ENCODE measurements at regions not wholly inside any gene's neighbourhood (a gene's known extent, or its start where the extent isn't known, plus 50 kb on each side); places are given as distances from the start of the nearest gene placed in this dataset.

DNA sequence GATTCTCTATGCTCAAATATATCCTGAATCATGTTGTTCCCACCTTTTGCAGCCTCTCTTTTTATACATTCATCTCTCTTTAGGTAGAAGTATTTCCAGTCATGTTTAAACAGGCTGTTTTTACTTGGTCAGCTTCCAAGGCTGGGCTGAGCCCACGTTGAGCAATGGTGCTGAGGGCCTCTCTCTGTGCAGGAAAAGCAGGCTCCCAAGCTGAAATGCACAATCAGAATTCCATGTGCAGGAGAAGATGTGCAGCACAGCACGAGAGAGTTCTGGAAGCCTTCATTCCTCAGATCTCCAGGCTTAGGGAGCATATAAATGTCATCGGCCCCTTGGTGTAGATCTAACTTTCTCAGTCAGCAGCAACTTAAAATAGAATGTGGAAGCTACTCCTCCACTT is 588.5 kb downstream of the TNS3 start:
- Histone ChIP-seq H3K4me1 (peaks cover 0 to 16% (median 7%) of the 10 kb centered on the region in 9 donors), H3K4me3 (no peak overlapping the region), H3K27me3 (no peaks in the 10 kb centered on the region), H3K27ac (no peak overlapping the region), H3K9me3 (no peaks in the 10 kb centered on the region), H3K36me3 (no peaks in the 10 kb centered on the region)
- DNase-seq: no peak
- no peak for ATAC-seq
- TF ChIP-seq CTCF (IDR thresholded peaks at IDR 0.05): no peak
- WGBS, 2 donors: 40 to 44% methylated on average over 3 of the region's 3 CpGs
- intact Hi-C loops (cut with DNase I): no loop called here

DNA sequence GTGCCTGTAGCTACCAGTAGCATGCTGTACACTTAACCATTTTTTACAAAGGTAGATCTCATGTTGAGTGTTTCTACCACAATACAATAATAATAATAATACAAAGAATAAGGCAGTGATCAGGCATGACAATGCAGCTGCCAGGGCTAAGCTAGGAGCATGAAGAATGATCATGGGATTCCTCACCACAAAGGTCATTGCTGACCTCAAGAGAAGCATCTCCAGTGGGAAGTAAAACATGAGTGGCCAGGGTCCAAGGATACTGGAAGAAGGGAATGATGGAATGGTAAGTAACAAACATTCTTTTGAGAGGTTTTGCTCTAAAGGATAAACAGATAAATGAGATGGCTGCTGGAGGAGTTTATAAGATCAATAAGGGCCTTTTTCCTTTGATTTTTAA is 591.1 kb downstream of the TNS3 start:
- no peaks in the 10 kb centered on the region for H3K9me3 ChIP-seq
- intact Hi-C loops (cut with DNase I): no loop called here
- no peaks in the 10 kb centered on the region for H3K27me3 ChIP-seq
- no peak for TF ChIP-seq CTCF (IDR thresholded peaks at IDR 0.05)
- no peak for DNase-seq
- no peak for ATAC-seq
- H3K36me3 ChIP-seq: no peaks in the 10 kb centered on the region
- H3K4me3 ChIP-seq: no peak overlapping the region
- H3K27ac ChIP-seq: no peak overlapping the region
- H3K4me1 ChIP-seq: peaks cover 0 to 5% (median 0%) of the 10 kb centered on the region in 9 donors

DNA sequence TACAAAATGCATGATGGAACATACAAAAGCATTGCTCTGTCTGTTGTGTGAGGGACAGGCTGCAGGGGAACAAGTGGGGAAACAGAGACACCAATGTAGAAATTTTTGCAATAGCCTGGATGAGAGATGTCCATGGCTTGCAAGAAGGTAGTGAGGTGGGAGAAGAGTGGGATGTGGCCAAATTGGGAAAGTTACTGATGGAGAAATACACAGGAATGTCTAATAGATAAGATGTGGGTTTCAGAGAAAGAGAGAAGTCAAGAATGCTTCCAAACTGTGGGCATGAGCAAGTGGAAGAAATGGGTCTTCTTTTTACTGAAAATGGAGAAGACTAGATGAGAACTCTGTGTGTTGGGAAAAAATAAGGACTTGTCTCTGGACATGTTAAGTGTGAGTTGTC is 592.7 kb downstream of the TNS3 start:
- Histone ChIP-seq H3K36me3 (no peaks in the 10 kb centered on the region), H3K4me3 (no peak overlapping the region), H3K27ac (no peak overlapping the region), H3K27me3 (no peaks in the 10 kb centered on the region), H3K4me1 (peaks cover 0 to 5% (median 0%) of the 10 kb centered on the region in 9 donors), H3K9me3 (no peaks in the 10 kb centered on the region)
- DNase-seq (no peak), ATAC-seq (no peak)
- TF ChIP-seq CTCF (IDR thresholded peaks at IDR 0.05): no peak
- intact Hi-C loops (cut with DNase I): no loop called here

- intact Hi-C loops (cut with DNase I): no loop called here
- H3K4me1 ChIP-seq: no peaks in the 10 kb centered on the region
- DNase-seq: no peak
- H3K27me3 ChIP-seq: no peaks in the 10 kb centered on the region
- no peak overlapping the region for H3K4me3 ChIP-seq
- H3K27ac ChIP-seq: no peak overlapping the region
- no peaks in the 10 kb centered on the region for H3K36me3 ChIP-seq
- no peak for TF ChIP-seq CTCF (IDR thresholded peaks at IDR 0.05)
- H3K9me3 ChIP-seq: no peaks in the 10 kb centered on the region
- ATAC-seq: no peak
- 94 to 99% methylated on average over 8 of the region's 8 CpGs for WGBS, 2 donors
These were observed 599.0 kb downstream of the TNS3 start for GRCh38 chr7:46982928-46983327.

DNA sequence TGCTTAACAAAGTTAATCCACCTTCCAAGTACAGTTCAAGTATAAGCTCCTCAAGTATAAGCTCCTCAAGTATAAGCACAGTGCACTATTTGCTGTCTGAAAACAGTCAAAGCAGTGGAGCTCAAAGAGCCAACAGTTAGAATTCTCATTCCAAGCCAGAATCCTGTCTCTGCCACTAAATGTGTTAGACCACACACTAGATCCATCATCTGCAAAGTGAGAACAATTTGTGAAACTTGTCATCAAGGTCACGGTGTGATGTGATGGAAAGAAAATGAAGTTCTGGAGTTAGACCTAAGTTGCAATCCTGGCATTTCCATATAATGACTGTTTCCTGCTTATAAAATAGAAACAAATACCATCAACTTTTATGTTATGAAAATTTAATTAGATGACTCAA is 602.5 kb downstream of the TNS3 start:
- no peak for ATAC-seq
- intact Hi-C loops (cut with DNase I): no loop called here

More for the DNA sequence above, 602.5 kb downstream of the TNS3 start:
- no peak for TF ChIP-seq CTCF (IDR thresholded peaks at IDR 0.05)
- Histone ChIP-seq H3K4me1 (no peaks in the 10 kb centered on the region), H3K36me3 (no peaks in the 10 kb centered on the region), H3K4me3 (no peak overlapping the region), H3K9me3 (no peaks in the 10 kb centered on the region), H3K27ac (no peak overlapping the region), H3K27me3 (no peaks in the 10 kb centered on the region)
- 52 to 69% methylated on average over 1 of the region's 1 CpG for WGBS, 2 donors
- DNase-seq: no peak
